ENCODE measurements at regions not wholly inside any gene's neighbourhood (a gene's known extent, or its start where the extent isn't known, plus 50 kb on each side); places are given as distances from the start of the nearest gene placed in this dataset.

- TF ChIP-seq POLR2A (IDR thresholded peaks at IDR 0.05) (no peak), CTCF (IDR thresholded peaks at IDR 0.05) (no peak)
- no peaks in the 10 kb centered on the region for H3K9me3 ChIP-seq
- H3K27ac ChIP-seq: no peak overlapping the region
- no peak overlapping the region for H3K4me3 ChIP-seq
- no peaks in the 10 kb centered on the region for H3K4me1 ChIP-seq
- DNase-seq: no peak
- intact Hi-C loops (cut with DNase I; ENCODE audit: low total_unique reads): no loop called here
- no peaks in the 10 kb centered on the region for H3K36me3 ChIP-seq
- H3K27me3 ChIP-seq: no peaks in the 10 kb centered on the region
These were observed 153.1 kb downstream of the LACC1 start for GRCh38 chr13:44032802-44033201.

GRCh38 chr13:44035400-44035799, 155.7 kb downstream of the LACC1 start:
- intact Hi-C loops (cut with DNase I; ENCODE audit: low total_unique reads): no loop called here

GRCh38 chr13:44040070-44040817, 160.5 kb downstream of the LACC1 start:
- Histone ChIP-seq H3K9me3 (no peaks in the 10 kb centered on the region), H3K36me3 (no peaks in the 10 kb centered on the region), H3K4me3 (no peak overlapping the region), H3K27me3 (no peaks in the 10 kb centered on the region), H3K27ac (no peak overlapping the region), H3K4me1 (no peaks in the 10 kb centered on the region)
- intact Hi-C loops (cut with DNase I; ENCODE audit: low total_unique reads): no loop called here
- no peak for DNase-seq
- TF ChIP-seq CTCF (IDR thresholded peaks at IDR 0.05) (no peak), POLR2A (IDR thresholded peaks at IDR 0.05) (no peak)

More at GRCh38 chr13:44035400-44035799, 155.7 kb downstream of the LACC1 start:
- no peaks in the 10 kb centered on the region for H3K9me3 ChIP-seq
- H3K27ac ChIP-seq: no peak overlapping the region
- TF ChIP-seq CTCF (IDR thresholded peaks at IDR 0.05): no peak
- TF ChIP-seq POLR2A (IDR thresholded peaks at IDR 0.05): no peak
- no peaks in the 10 kb centered on the region for H3K27me3 ChIP-seq
- no peaks in the 10 kb centered on the region for H3K36me3 ChIP-seq
- no peaks in the 10 kb centered on the region for H3K4me1 ChIP-seq
- no peak overlapping the region for H3K4me3 ChIP-seq
- DNase-seq: no peak

DNA sequence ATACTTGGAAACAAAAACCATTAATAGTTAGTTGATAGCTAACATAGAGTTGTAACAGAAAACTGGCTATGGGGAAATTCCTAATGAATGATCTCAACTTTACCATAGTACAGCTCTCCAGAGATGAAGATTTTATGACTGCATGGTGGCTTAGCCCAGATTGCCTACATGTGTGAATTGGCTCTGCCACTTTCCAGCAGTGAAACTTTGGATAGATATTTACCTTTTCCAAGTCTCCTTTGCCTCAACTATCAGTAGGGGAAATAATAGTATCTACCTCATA, 161.1 kb downstream of the LACC1 start:
- Histone ChIP-seq H3K27me3 (no peaks in the 10 kb centered on the region), H3K9me3 (no peaks in the 10 kb centered on the region), H3K27ac (no peak overlapping the region), H3K4me1 (no peaks in the 10 kb centered on the region), H3K36me3 (no peaks in the 10 kb centered on the region), H3K4me3 (no peak overlapping the region)
- no peak for DNase-seq
- TF ChIP-seq CTCF (IDR thresholded peaks at IDR 0.05) (no peak), POLR2A (IDR thresholded peaks at IDR 0.05) (no peak)
- intact Hi-C loops (cut with DNase I; ENCODE audit: low total_unique reads): no loop called here

DNA sequence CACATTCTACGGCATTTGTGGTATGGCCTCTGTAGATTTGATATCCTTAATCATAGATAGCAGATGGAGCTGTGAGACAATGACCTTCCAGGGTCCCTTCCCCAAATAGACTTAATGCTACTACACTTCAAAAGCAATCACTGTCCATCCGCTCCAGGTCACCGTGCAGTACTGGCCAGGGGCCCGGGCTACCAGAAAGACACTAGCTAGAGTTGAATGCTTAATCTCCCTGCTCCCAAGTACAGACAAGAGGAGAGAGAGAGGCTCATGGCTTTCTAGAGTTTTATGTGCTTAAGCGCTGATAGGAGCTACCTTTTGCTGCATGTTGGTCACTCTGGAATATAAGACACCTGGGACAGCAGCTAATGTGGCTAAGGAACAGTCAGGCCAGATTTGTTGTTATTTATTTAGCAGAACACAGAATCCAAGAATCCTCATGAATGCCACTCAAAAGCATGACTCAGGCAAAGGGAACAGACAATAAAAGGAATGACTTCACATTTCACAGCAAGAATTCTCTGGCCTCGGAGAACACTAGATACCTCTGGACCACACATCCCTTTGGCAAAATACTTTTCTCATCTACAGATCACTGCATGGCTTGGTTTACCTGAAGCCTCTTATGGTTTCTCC, 165.0 kb downstream of the LACC1 start:
- H3K4me1 ChIP-seq: no peaks in the 10 kb centered on the region
- H3K9me3 ChIP-seq: no peaks in the 10 kb centered on the region
- no peak overlapping the region for H3K4me3 ChIP-seq
- no peak for TF ChIP-seq CTCF (IDR thresholded peaks at IDR 0.05)
- H3K36me3 ChIP-seq: no peaks in the 10 kb centered on the region
- no peak overlapping the region for H3K27ac ChIP-seq
- DNase-seq: no peak
- no peaks in the 10 kb centered on the region for H3K27me3 ChIP-seq
- intact Hi-C loops (cut with DNase I; ENCODE audit: low total_unique reads): no loop called here

All from uterus (tissue), 3 donors.